RWPE2 (cell line): ENCODE measurements at regions not wholly inside any gene's neighbourhood (a gene's known extent, or its start where the extent isn't known, plus 50 kb on each side); places are given as distances from the start of the nearest gene placed in this dataset.

Source experiments
- ATAC-seq: fragments of 200-7000 bp; cut with Tn5 transposase; 3 replicates; pipeline ENCODE4 v1.9.1; 2021; ENCODE audit warnings: low read depth
- DNase-seq: peaks from one replicate; pipeline ENCODE4 v3.0.0-alpha.2; 2020; ENCODE audit warnings: low spot score
- H3K27ac ChIP-seq: fragments of 450-650 bp; 2 replicates; pipeline ENCODE4 v1.5.1; 2017; ENCODE audit warnings: mild to moderate bottlenecking; ENCODE audit not compliant: poor library complexity, severe bottlenecking
- H3K27me3 ChIP-seq: fragments of 250-450 bp; sonication (Bioruptor Pico); 2 replicates; pipeline ENCODE4 v1.5.1; 2021; ENCODE audit warnings: mild to moderate bottlenecking, moderate library complexity; ENCODE audit not compliant: insufficient read depth, poor library complexity, severe bottlenecking
- H3K36me3 ChIP-seq: fragments of 250-450 bp; sonication (Bioruptor Pico); 2 replicates; pipeline ENCODE4 v1.5.1; 2020; ENCODE audit warnings: low read depth, mild to moderate bottlenecking, moderate library complexity
- H3K4me1 ChIP-seq: fragments of 250-450 bp; sonication (Bioruptor Pico); 2 replicates; pipeline ENCODE4 v1.5.1; 2021; ENCODE audit warnings: mild to moderate bottlenecking, moderate library complexity; ENCODE audit not compliant: insufficient read depth, poor library complexity, severe bottlenecking
- H3K4me3 ChIP-seq: fragments of 250-450 bp; sonication (Bioruptor Pico); 2 replicates; pipeline ENCODE4 v1.5.1; 2021; ENCODE audit warnings: mild to moderate bottlenecking, moderate library complexity; ENCODE audit not compliant: severe bottlenecking
- H3K9me3 ChIP-seq: fragments of 250-450 bp; sonication (Bioruptor Pico); 2 replicates; pipeline ENCODE4 v1.5.1; 2021; ENCODE audit warnings: mild to moderate bottlenecking, moderate library complexity; ENCODE audit not compliant: severe bottlenecking
- CTCF ChIP-seq: fragments of 450-650 bp; IDR thresholded peaks from one replicate; pipeline ENCODE4 v1.5.1; 2017; ENCODE audit warnings: mild to moderate bottlenecking, moderate library complexity; ENCODE audit not compliant: poor library complexity, severe bottlenecking

GRCh38 chr18:51543658-51544155, 346.2 kb upstream of the MEX3C start:
- no peaks in the 10 kb centered on the region for H3K4me1 ChIP-seq
- no peak overlapping the region for H3K27ac ChIP-seq
- ATAC-seq (no peak), DNase-seq (no peak)
- TF ChIP-seq CTCF = no peak
- no peak overlapping the region for H3K4me3 ChIP-seq
- H3K9me3 ChIP-seq = no peaks in the 10 kb centered on the region
- H3K36me3 ChIP-seq = no peaks in the 10 kb centered on the region
- H3K27me3 ChIP-seq = no peaks in the 10 kb centered on the region

- no peak overlapping the region for H3K4me3 ChIP-seq
- H3K27ac ChIP-seq = no peak overlapping the region
- ATAC-seq (no peak), DNase-seq (no peak)
- TF ChIP-seq CTCF = no peak
- no peaks in the 10 kb centered on the region for H3K4me1 ChIP-seq
- H3K27me3 ChIP-seq = no peaks in the 10 kb centered on the region
- H3K9me3 ChIP-seq = no peaks in the 10 kb centered on the region
- H3K36me3 ChIP-seq = no peaks in the 10 kb centered on the region
Observed at GRCh38 chr18:51545446-51545845, 348.0 kb upstream of the MEX3C start.

GRCh38 chr18:51559198-51559901, 361.9 kb upstream of the MEX3C start:
- Histone ChIP-seq H3K27me3 (no peaks in the 10 kb centered on the region), H3K4me3 (no peak overlapping the region), H3K9me3 (no peaks in the 10 kb centered on the region), H3K27ac (no peak overlapping the region), H3K4me1 (no peaks in the 10 kb centered on the region), H3K36me3 (no peaks in the 10 kb centered on the region)
- ATAC-seq (no peak), DNase-seq (no peak)
- TF ChIP-seq CTCF = no peak

- H3K36me3 ChIP-seq = no peaks in the 10 kb centered on the region
- TF ChIP-seq CTCF = peak; percentile 42
- no peaks in the 10 kb centered on the region for H3K27me3 ChIP-seq
- no peaks in the 10 kb centered on the region for H3K9me3 ChIP-seq
- ATAC-seq (no peak), DNase-seq (no peak)
- H3K27ac ChIP-seq = no peak overlapping the region
- no peaks in the 10 kb centered on the region for H3K4me1 ChIP-seq
- H3K4me3 ChIP-seq = no peak overlapping the region
Observed at GRCh38 chr18:51559902-51560287, 362.4 kb upstream of the MEX3C start.

GRCh38 chr18:51561821-51562220, 364.3 kb upstream of the MEX3C start:
- Histone ChIP-seq H3K27ac (no peak overlapping the region), H3K4me1 (no peaks in the 10 kb centered on the region), H3K36me3 (no peaks in the 10 kb centered on the region), H3K27me3 (no peaks in the 10 kb centered on the region), H3K4me3 (no peak overlapping the region), H3K9me3 (no peaks in the 10 kb centered on the region)
- no peak for TF ChIP-seq CTCF
- no peak for DNase-seq
- no peak for ATAC-seq
